ENCODE measurements at regions not wholly inside any gene's neighbourhood (a gene's known extent, or its start where the extent isn't known, plus 50 kb on each side); places are given as distances from the start of the nearest gene placed in this dataset.

DNA sequence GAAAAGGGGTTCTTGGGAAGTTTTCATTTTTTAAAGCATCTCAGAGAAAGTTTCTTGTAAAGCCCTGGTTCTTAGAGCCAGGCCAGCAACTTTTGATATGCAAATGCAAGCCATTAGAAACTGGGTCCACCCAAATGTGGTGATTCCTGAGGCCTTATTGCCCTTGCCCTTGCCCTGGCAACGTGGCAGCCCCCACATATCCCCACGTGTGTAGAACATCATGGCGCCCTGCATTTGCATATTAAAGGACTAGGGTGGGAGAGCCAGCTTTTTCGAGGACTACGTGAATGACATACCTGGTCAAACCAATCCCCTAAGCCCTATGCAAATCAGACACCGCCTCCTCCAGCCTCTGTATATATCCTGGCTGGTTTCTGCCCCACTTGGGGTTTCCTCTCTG is 314.9 kb upstream of the NECTIN3 start:
- H3K27ac Mint-ChIP-seq, result no peak overlapping the region; the same call in 1 of the 2 replicates
- ChIA-PET POLR2A (no interaction called here), CTCF (no interaction called here)
- no peak overlapping the region for H3K4me3 Mint-ChIP-seq
- no peak for TF ChIP-seq FOXP1 (CRISPR knock-in tag; IDR thresholded peaks at IDR 0.05; ENCODE audit: borderline replicate concordance)
- TF ChIP-seq CTCF (IDR thresholded peaks at IDR 0.05), result no peak
- TF ChIP-seq, protein P1, sequence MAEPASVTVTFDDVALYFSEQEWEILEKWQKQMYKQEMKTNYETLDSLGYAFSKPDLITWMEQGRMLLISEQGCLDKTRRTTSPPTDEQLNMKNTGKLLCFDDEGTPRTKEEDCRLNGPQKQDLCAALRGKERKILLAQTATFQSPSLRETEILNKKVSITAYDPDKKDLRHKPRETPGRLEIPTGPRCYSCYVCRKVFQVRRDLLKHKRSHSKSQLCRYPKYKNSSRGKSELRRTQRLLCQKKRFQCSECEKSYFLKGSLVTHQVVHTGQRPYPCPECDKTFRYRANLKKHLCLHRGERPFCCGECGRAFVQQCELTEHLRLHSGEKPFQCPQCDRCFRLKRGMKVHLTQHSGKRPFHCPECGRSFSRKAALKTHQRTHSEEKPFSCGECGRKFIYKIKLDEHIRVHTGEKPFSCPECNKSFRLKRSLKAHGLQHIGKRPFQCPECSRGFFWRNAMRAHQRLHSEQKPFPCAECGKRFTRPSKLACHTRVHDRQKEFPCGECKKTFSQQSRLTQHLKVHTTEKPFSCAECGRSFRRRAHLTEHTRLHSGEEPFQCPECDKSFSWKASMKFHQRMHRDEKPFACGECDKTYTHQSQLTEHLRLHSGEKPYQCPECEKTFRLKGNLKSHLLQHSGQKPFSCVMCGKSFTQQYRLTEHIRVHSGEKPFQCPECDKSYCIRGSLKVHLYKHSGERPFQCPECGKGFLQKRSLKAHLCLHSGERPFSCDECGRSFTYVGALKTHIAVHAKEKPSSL (CRISPR knock-in tag; conservative IDR thresholded peaks at IDR 0.05), result no peak
- TF ChIP-seq, protein P2, sequence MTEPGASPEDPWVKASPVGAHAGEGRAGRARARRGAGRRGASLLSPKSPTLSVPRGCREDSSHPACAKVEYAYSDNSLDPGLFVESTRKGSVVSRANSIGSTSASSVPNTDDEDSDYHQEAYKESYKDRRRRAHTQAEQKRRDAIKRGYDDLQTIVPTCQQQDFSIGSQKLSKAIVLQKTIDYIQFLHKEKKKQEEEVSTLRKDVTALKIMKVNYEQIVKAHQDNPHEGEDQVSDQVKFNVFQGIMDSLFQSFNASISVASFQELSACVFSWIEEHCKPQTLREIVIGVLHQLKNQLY (CRISPR knock-in tag; IDR thresholded peaks at IDR 0.05), result no peak
- peak; percentile 72 for ATAC-seq
- peak; percentile 13 for DNase-seq (ENCODE audit: low spot score)
- no peaks in the 10 kb centered on the region; the same call in 1 of the 2 replicates for H3K36me3 Mint-ChIP-seq
- H3K27me3 Mint-ChIP-seq (ENCODE audit: low read depth), result no peaks in the 10 kb centered on the region
- peaks cover 48% of the 10 kb centered on the region for H3K4me1 Mint-ChIP-seq
- H3K9me3 Mint-ChIP-seq, result peaks cover 10% of the 10 kb centered on the region

DNA sequence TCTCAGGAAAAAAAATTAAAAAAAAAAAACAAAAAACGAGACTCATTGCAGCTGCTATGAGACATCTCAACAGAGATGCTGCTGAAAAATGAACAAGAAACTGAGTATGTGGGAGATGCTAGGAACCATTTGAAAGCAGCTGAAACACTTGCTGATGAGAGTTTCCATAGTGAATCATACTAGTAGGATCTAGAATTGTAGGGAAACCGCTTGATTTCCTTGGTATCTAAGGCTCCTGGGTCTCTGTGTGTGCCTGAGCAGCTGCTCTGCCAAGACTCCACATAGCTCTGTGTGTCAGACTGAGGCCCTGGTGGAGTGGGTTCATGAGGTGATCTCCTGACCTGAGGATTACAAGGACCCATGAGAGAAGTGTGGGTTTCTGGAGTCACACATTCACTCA is 313.4 kb upstream of the NECTIN3 start:
- H3K4me3 Mint-ChIP-seq, result no peak overlapping the region
- peaks cover 10% of the 10 kb centered on the region for H3K9me3 Mint-ChIP-seq
- CTCF ChIA-PET, result no interaction called here
- TF ChIP-seq SMAD4 (CRISPR knock-in tag; IDR thresholded peaks at IDR 0.05), result no peak
- TF ChIP-seq PREB (CRISPR knock-in tag; IDR thresholded peaks at IDR 0.05; ENCODE audit: borderline replicate concordance), result no peak
- no peak for TF ChIP-seq GABPB1 (CRISPR knock-in tag; IDR thresholded peaks at IDR 0.05)
- no peak for TF ChIP-seq HMGXB4 (CRISPR knock-in tag; IDR thresholded peaks at IDR 0.05)
- no peak for TF ChIP-seq CDX4 (CRISPR knock-in tag; IDR thresholded peaks at IDR 0.05; ENCODE audit: borderline replicate concordance)
- TF ChIP-seq OVOL2 (CRISPR knock-in tag; IDR thresholded peaks at IDR 0.05; ENCODE audit: borderline replicate concordance), result no peak
- no peak for TF ChIP-seq ETV6 (CRISPR knock-in tag; IDR thresholded peaks at IDR 0.05)
- TF ChIP-seq PRRX2 (CRISPR knock-in tag; IDR thresholded peaks at IDR 0.05), result no peak
- no peak for TF ChIP-seq FOXJ3 (CRISPR knock-in tag; IDR thresholded peaks at IDR 0.05; ENCODE audit: borderline replicate concordance)
- TF ChIP-seq, protein P3, sequence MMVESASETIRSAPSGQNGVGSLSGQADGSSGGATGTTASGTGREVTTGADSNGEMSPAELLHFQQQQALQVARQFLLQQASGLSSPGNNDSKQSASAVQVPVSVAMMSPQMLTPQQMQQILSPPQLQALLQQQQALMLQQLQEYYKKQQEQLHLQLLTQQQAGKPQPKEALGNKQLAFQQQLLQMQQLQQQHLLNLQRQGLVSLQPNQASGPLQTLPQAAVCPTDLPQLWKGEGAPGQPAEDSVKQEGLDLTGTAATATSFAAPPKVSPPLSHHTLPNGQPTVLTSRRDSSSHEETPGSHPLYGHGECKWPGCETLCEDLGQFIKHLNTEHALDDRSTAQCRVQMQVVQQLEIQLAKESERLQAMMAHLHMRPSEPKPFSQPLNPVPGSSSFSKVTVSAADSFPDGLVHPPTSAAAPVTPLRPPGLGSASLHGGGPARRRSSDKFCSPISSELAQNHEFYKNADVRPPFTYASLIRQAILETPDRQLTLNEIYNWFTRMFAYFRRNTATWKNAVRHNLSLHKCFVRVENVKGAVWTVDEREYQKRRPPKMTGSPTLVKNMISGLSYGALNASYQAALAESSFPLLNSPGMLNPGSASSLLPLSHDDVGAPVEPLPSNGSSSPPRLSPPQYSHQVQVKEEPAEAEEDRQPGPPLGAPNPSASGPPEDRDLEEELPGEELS (CRISPR knock-in tag; IDR thresholded peaks at IDR 0.05), result no peak
- TF ChIP-seq NFYB (CRISPR knock-in tag; conservative IDR thresholded peaks at IDR 0.05; ENCODE audit: low read depth), result no peak
- TF ChIP-seq, protein P4, sequence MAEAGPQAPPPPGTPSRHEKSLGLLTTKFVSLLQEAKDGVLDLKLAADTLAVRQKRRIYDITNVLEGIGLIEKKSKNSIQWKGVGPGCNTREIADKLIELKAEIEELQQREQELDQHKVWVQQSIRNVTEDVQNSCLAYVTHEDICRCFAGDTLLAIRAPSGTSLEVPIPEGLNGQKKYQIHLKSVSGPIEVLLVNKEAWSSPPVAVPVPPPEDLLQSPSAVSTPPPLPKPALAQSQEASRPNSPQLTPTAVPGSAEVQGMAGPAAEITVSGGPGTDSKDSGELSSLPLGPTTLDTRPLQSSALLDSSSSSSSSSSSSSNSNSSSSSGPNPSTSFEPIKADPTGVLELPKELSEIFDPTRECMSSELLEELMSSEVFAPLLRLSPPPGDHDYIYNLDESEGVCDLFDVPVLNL (CRISPR knock-in tag; IDR thresholded peaks at IDR 0.05; ENCODE audit: borderline replicate concordance, low read depth), result no peak
- TF ChIP-seq ZNF281 (CRISPR knock-in tag; IDR thresholded peaks at IDR 0.05), result no peak
- TF ChIP-seq ZBTB21 (CRISPR knock-in tag; IDR thresholded peaks at IDR 0.05; ENCODE audit: borderline replicate concordance), result no peak

More for the DNA sequence above, 313.4 kb upstream of the NECTIN3 start:
- POLR2A ChIA-PET, result no interaction called here
- Mint-ChIP-seq H3K27me3 (ENCODE audit: low read depth) (no peaks in the 10 kb centered on the region), H3K4me1 (peaks cover 38% of the 10 kb centered on the region), H3K27ac (no peak overlapping the region), H3K36me3 (no peaks in the 10 kb centered on the region; the same call in 1 of the 2 replicates)
- no peak for ATAC-seq
- DNase-seq (ENCODE audit: low spot score), result no peak

All from WTC11 (cell line).